Astrocyte of the spinal cord (primary cell): ENCODE measurements at regions not wholly inside any gene's neighbourhood (a gene's known extent, or its start where the extent isn't known, plus 50 kb on each side); places are given as distances from the start of the nearest gene placed in this dataset.

Experiments used
- DNase-seq: peaks from one replicate; pipeline ENCODE4 v3.0.0; 2011; ENCODE audit warnings: low read depth, low spot score
- H3K4me3 ChIP-seq: 2 replicates; pipeline ENCODE4 v1.5.1; 2011; ENCODE audit warnings: low read depth, mild to moderate bottlenecking, low read length, moderate library complexity
- in situ Hi-C: cut with HindIII; loops from 2 replicates; pipeline ENCODE4 v1.10.0; 2017; ENCODE audit warnings: low sequenced_read_pairs
- TF ChIP-seq, protein P1 (sequence below): IDR thresholded peaks from 2 replicates; pipeline ENCODE4 v1.5.1; 2012; ENCODE audit warnings: low read depth, mild to moderate bottlenecking, low read length, inconsistent platforms

DNA sequence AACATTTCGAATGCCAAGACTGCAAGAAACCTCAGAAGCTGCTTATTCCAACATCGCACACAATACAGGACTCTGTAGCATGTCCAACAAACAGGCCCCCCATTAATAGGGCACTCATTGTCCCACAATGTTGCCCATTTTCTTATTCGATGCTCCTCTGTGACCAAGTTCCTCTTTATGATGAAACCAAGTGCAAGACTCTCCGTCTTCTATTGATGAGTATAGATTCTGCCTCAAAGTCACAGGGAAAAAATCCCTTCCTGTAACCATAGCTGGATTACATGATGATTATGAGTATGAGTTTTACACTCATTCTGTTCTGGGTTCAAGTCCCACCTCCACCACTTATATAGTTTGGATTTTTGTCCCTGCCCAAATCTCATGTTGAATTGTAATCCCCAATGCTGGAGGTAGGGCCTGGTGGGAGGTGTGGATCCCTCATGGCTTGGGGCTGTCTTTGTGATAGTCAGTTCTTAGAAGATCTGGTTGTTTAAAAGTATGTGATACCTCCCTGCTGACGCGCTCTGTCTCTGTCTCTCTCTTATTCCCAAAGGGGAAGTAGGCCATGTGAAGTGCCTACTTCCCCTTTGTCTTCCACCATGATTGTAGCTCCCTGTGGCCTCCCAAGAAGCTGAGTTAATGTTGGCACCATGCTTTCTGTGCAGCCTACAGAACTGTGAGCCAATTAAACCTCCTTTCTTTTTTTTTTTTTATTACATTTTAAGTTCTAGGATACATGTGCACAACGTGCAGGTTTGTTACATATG is 148.7 kb downstream of the OSR1 start:
- no peak for DNase-seq
- no peak overlapping the region for H3K4me3 ChIP-seq
- TF ChIP-seq, protein P1, sequence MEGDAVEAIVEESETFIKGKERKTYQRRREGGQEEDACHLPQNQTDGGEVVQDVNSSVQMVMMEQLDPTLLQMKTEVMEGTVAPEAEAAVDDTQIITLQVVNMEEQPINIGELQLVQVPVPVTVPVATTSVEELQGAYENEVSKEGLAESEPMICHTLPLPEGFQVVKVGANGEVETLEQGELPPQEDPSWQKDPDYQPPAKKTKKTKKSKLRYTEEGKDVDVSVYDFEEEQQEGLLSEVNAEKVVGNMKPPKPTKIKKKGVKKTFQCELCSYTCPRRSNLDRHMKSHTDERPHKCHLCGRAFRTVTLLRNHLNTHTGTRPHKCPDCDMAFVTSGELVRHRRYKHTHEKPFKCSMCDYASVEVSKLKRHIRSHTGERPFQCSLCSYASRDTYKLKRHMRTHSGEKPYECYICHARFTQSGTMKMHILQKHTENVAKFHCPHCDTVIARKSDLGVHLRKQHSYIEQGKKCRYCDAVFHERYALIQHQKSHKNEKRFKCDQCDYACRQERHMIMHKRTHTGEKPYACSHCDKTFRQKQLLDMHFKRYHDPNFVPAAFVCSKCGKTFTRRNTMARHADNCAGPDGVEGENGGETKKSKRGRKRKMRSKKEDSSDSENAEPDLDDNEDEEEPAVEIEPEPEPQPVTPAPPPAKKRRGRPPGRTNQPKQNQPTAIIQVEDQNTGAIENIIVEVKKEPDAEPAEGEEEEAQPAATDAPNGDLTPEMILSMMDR = no peak
- in situ Hi-C loops = no loop called here

DNA sequence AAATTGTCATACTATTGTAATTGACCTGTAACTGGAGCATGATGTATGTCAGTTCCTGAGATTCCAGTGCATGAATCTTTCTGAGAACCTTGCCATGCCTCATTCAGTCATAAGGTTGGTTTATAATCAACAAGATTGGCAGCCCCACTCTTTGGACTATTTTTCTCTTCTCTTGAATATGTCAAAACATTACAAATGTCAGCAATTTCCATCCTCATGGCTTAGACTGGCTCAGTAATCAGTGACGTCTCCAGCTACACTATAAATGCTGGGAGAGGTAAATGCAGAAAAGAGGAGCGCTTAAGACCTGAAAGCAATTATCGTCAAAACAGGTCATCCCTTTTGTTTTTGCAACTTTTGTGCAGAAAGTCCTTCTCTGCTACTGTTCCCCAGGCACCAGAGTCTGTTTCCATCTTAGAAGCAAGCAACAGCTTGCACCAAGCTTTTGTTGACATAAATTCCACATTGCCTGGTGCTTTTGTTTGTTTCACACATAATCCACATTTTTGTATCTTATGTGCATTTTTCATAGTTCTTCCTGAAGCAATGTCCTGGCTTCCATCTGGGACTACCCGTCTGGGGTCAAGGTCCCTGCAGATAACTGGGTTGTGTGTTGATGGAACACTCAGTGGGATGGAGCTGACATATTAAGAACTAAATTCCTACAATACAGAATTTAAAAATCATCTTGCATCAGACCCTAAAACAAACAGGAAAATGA is 149.8 kb downstream of the OSR1 start:
- no peak overlapping the region for H3K4me3 ChIP-seq
- TF ChIP-seq, protein P1 = no peak
- in situ Hi-C loops = no loop called here
- peak; percentile 24 for DNase-seq

DNA sequence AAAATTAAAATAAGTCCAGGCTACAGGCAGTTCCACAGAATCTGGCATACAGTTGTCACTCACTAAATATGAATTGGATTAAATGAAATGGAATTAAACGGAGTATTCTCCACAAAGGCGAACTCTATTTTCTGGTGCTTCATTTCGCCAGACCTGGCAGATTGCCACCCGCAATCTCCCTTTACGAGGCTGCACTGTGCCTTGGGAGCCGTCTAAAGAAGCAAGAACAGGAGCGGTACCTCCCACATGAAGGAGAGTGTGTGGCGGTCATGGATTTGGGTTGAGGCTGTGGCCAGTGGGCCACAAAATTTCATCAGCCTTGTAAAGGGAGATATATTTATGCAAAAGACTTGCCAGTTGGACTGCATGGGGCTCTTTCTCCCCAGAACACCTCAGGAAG is 151.0 kb downstream of the OSR1 start:
- DNase-seq = peak; percentile 38
- TF ChIP-seq, protein P1 = no peak
- H3K4me3 ChIP-seq = no peak overlapping the region
- in situ Hi-C loops = no loop called here

DNA sequence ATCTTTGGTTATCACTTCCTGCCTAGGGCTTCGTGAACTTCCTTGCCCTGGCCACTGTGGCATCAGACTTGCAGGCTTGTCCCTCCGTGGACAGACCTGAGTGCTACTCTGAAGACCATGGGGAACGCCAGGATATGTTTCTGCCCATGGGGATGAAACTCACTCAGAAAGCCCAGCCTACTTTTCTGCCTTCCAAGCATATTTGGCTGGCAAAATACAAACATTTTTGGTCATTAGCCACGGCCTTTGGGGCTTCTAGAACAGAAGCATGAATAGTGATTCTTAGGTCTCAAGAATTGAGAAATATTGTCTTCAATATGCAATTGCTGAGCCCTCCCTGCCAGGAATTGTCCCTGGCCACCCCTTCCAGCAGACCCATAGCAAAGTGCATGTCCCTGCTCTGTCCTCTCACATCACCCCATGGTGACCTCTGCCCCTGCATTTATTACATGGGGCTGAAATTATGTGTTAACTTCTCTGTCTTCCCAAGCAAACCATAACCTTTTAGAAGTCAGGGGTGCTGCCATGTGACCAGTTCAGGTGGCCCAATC is 152.4 kb downstream of the OSR1 start:
- in situ Hi-C loops = no loop called here
- TF ChIP-seq, protein P1 = no peak
- DNase-seq = no peak
- no peak overlapping the region for H3K4me3 ChIP-seq

DNA sequence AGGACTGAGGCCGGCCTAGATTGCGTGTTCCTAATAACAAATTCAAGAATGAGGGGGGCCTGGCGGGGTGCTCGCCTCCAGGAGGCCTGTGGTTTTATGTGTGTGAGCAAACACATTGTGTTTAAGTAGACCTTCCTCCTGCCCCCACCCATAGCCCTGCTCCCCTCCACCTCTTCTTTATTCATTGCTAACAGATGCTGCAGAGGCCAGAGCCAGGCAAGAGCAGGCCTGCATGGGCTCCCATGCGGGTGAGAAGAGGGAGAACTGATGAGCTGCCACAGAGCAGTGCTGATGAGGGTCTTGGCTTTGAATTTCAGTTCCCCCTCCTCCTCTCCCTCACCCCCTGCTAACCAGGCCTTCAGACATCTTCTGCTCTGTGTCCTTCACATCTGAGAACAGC is 154.6 kb downstream of the OSR1 start:
- TF ChIP-seq, protein P1 = no peak
- H3K4me3 ChIP-seq = no peak overlapping the region
- in situ Hi-C loops = no loop called here
- no peak for DNase-seq

DNA sequence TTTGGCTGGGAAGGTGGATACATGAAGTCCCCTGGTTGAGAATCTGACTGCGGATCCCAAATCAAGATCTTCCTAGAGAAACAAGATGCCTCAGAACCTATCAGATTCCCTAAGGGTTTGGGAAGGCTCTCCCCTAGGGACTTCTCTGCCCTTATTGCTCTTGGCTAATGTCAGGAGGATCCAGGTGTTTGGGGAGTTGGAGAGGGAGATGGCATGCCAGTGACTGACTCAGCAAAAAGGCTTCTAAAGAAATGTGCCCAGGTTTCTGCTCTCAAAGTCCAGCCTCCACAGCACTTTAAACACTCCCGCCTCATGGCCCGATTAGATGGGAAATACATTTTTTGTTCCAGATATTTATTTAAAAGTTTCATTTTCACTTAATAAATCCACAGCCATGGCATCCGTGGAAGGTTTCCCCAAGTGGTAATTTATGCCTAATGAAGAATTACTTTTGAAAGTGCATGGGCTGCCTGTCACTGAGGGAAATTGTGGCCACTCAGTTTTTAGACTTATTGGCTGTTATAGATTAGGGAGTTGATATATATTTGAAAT is 156.4 kb downstream of the OSR1 start:
- in situ Hi-C loops = no loop called here
- TF ChIP-seq, protein P1 = no peak
- DNase-seq = no peak
- no peak overlapping the region for H3K4me3 ChIP-seq
